AG04450 (cell line): ENCODE measurements at regions not wholly inside any gene's neighbourhood (a gene's known extent, or its start where the extent isn't known, plus 50 kb on each side); places are given as distances from the start of the nearest gene placed in this dataset.
"Not testable (repeated sequence)": the region's sequence is repeated elsewhere in the genome, so short reads cannot be mapped to it uniquely, and the experiment has no call there.

ENCODE experiments used
- CTCF ChIA-PET: fragments of 300-600, 350-600 bp; formaldehyde crosslinking; extraction: SDS; loops from one replicate; lab custom pipeline; 2022; ENCODE audit warnings: antibody characterized with exemption, inconsistent platforms; lab: Charles Lee
- POLR2A ChIA-PET: fragments of 350-600 bp; formaldehyde crosslinking; extraction: SDS; loops from one replicate; lab custom pipeline; 2021; ENCODE audit warnings: antibody characterized with exemption, inconsistent platforms; lab: Yijun Ruan, JAX
- DNase-seq: peaks from one replicate; pipeline ENCODE4 v3.0.0-alpha.2; 2011; ENCODE audit warnings: low read depth, low spot score
- H3K27ac ChIP-seq: one replicate; pipeline ENCODE4 v1.5.1; 2012; ENCODE audit warnings: low read depth, low read length, control low read depth
- H3K27me3 ChIP-seq: one replicate; pipeline ENCODE4 v1.6.0; 2012; ENCODE audit warnings: low read length; ENCODE audit not compliant: control insufficient read depth, insufficient read depth
- H3K4me3 ChIP-seq: 2 replicates; pipeline ENCODE4 v1.5.1; 2011; ENCODE audit warnings: mild to moderate bottlenecking, low read depth, low read length, control low read depth
- H3K9me3 ChIP-seq: 2 replicates; pipeline ENCODE4 v1.5.1; 2012; ENCODE audit warnings: low read length; ENCODE audit not compliant: control insufficient read depth, insufficient read depth
- CTCF ChIP-seq: IDR thresholded peaks from 2 replicates; pipeline ENCODE4 v1.5.1; 2011; ENCODE audit warnings: low read depth, low read length, control low read depth, inconsistent platforms

- TF ChIP-seq CTCF, result no peak
- POLR2A ChIA-PET, result interaction anchor here (0.7 to 1.0 kb wide), 3 partner anchors 26 to 154 kb away, joined by 3 to 6 read pairs (median 4); no protein-coding TSS in a partner anchor
- H3K27me3 ChIP-seq, result no peaks in the 10 kb centered on the region
- no peak overlapping the region for H3K4me3 ChIP-seq
- DNase-seq, result no peak
- CTCF ChIA-PET, result interaction anchor here (1.0 to 2.1 kb wide), 5 partner anchors 14 to 176 kb away, joined by 3 to 17 read pairs (median 6); no protein-coding TSS in a partner anchor
- H3K27ac ChIP-seq, result peak overlapping the region; percentile 77
- no peaks in the 10 kb centered on the region for H3K9me3 ChIP-seq
These were observed 170.2 kb upstream of the ZNF217 start for GRCh38 chr20:53763707-53764414.

GRCh38 chr20:53762423-53762798 lies 168.8 kb upstream of the ZNF217 start:
- CTCF ChIA-PET, H3K4me3 ChIP-seq, DNase-seq, H3K27me3 ChIP-seq, H3K27ac ChIP-seq, H3K9me3 ChIP-seq, POLR2A ChIA-PET: not testable (repeated sequence)

GRCh38 chr20:53760025-53760441 lies 166.4 kb upstream of the ZNF217 start:
- CTCF ChIA-PET, result no interaction called here
- H3K27ac ChIP-seq, result no peak overlapping the region
- POLR2A ChIA-PET, result no interaction called here

GRCh38 chr20:53757472-53757913 lies 163.9 kb upstream of the ZNF217 start:
- CTCF ChIA-PET, result no interaction called here
- POLR2A ChIA-PET, result no interaction called here
- no peak overlapping the region for H3K27ac ChIP-seq
- no peak overlapping the region for H3K4me3 ChIP-seq
- no peaks in the 10 kb centered on the region for H3K9me3 ChIP-seq
- no peak for TF ChIP-seq CTCF
- H3K27me3 ChIP-seq, result no peaks in the 10 kb centered on the region
- no peak for DNase-seq

More at GRCh38 chr20:53760025-53760441, 166.4 kb upstream of the ZNF217 start:
- H3K4me3 ChIP-seq, result no peak overlapping the region
- H3K27me3 ChIP-seq, result no peaks in the 10 kb centered on the region
- no peaks in the 10 kb centered on the region for H3K9me3 ChIP-seq
- no peak for TF ChIP-seq CTCF
- no peak for DNase-seq

- ChIA-PET POLR2A (no interaction called here), CTCF (interaction anchor here (1.7 kb wide), 1 partner anchor 159 kb away, joined by 3 read pairs; no protein-coding TSS in a partner anchor)
- Histone ChIP-seq H3K9me3 (no peaks in the 10 kb centered on the region), H3K27ac (no peak overlapping the region), H3K27me3 (no peaks in the 10 kb centered on the region), H3K4me3 (no peak overlapping the region)
- no peak for TF ChIP-seq CTCF
- DNase-seq, result no peak
These were observed 162.3 kb upstream of the ZNF217 start for GRCh38 chr20:53755733-53756531.
